Adrenal gland (tissue), 5 donors: ENCODE measurements at regions not wholly inside any gene's neighbourhood (a gene's known extent, or its start where the extent isn't known, plus 50 kb on each side); places are given as distances from the start of the nearest gene placed in this dataset.

Source experiments
- CTCF ChIP-seq, 6 experiments: fragments of 450-650 bp in 4 of 6; fragments of 200-600 bp in 2 of 6; sonication (generic) in 1 of 6; IDR thresholded peaks; 1 replicate in 5 of 6; 2 replicates in 1 of 6; pipeline versions ENCODE4 v1.5.1 to v1.8.0; 2016 to 2021; ENCODE audit warnings: antibody characterized with exemption in 6 of 6, mild to moderate bottlenecking in 2 of 6, moderate library complexity in 1 of 6
- POLR2A ChIP-seq, 2 donors: fragments of 450-650 bp; IDR thresholded peaks; one replicate each; pipeline ENCODE4 v1.6.1; 2017; ENCODE audit warnings: antibody characterized with exemption in 2 of 2, mild to moderate bottlenecking in 2 of 2, moderate library complexity in 1 of 2
- donor health status: DM: no; HTN: no; CAD: no.

GRCh38 chr13:53105477-53105876 is 76.9 kb downstream of the OLFM4 start:
- TF ChIP-seq CTCF (IDR thresholded peaks at IDR 0.05): no peak
- TF ChIP-seq POLR2A (IDR thresholded peaks at IDR 0.05): no peak
